ENCODE measurements at regions not wholly inside any gene's neighbourhood (a gene's known extent, or its start where the extent isn't known, plus 50 kb on each side); places are given as distances from the start of the nearest gene placed in this dataset.

DNA sequence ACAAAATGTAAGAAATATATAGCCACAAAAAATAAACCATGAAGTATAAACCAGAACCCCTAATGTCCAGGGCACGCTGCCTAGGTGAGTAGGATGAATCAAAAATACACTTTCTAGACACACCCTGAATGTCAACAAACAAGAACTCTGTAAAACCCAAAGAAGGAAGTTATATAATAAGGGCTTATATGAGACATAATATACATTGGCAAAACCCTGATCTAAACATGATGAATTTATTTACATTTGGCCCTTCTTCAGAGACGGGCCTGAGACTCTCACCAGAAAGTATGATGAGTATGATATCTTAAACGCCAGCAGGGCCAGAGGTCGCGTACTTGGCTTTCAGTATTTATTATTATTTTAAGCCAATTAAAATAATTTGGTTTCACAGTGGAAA is 125.1 kb upstream of the FST start:
- DNase-seq (ENCODE audit: low spot score): no peak
- intact Hi-C loops (cut with DNase I): no loop called here

DNA sequence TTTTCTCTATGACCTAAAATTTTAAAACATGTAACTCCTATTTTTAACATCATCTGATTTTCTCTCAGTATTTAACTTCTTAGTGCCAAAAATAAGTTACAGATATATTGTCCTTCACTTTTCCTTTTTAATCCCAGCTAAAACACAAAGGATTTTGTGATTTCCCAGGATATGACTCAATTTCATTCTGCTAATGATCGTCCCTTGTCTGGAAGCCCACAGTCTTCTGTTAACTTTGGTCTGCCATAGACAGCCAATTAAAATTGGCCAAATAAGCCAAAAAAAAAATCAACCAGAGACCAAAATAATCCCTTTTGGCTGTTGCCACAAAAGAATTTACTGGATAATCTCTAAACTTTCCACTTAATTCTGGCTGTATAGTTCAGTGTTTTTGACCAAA is 124.5 kb upstream of the FST start:
- no peak for DNase-seq (ENCODE audit: low spot score)
- intact Hi-C loops (cut with DNase I): no loop called here

GRCh38 chr5:53357439-53357838 is 123.0 kb upstream of the FST start:
- intact Hi-C loops (cut with DNase I): no loop called here
- DNase-seq (ENCODE audit: low spot score): no peak

DNA sequence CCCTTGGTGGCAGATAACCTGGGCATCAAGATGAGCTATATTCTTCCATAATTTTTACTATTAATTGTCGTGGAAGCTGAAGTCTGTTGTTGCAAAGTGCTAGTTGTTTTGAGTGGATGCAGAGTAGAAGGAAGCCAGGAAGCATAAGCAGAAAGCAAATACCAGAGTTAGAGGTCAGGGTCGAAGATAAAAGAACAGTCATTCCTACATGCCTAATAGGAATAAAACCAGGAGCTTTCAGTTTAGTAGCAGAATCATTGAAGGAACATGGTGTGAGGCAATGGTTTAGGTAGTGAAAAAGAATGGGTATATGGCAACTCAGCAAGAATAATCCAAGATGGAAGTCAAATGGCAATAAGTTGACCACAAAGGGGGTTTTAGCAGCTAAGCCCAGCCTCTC is 121.6 kb upstream of the FST start:
- DNase-seq (ENCODE audit: low spot score): no peak

GRCh38 chr5:53359916-53360517 is 120.4 kb upstream of the FST start:
- no peak for DNase-seq (ENCODE audit: low spot score)
- intact Hi-C loops (cut with DNase I): loop anchor here (5.0 kb wide), 1 partner anchor 52 kb away; no protein-coding TSS in a partner anchor

More for the DNA sequence above, 121.6 kb upstream of the FST start:
- intact Hi-C loops (cut with DNase I): no loop called here

DNA sequence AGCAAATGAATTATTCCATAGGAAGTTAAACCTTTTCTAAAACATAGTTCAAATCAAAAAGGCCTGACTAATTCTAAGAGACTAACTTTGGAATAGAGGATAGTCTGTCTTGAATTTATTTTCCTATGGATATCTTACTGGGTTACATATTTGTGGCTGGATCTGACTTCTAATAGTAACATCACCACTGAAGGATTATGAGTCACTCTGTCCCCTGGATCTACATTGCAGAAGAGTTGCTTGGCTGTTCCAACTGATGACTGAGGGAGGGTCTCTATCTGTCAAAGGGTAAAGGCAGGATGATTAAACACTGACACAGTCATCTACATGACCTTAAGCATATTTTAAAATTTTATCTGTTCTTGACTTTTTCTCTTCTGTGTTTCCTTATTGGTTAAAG is 119.6 kb upstream of the FST start:
- intact Hi-C loops (cut with DNase I): loop anchor here (5.0 kb wide), 1 partner anchor 51 kb away; no protein-coding TSS in a partner anchor
- no peak for DNase-seq (ENCODE audit: low spot score)

- DNase-seq (ENCODE audit: low spot score): no peak
- intact Hi-C loops (cut with DNase I): loop anchor here (5.0 kb wide), 1 partner anchor 51 kb away; no protein-coding TSS in a partner anchor
These were observed 118.7 kb upstream of the FST start for GRCh38 chr5:53361708-53362107.

DNA sequence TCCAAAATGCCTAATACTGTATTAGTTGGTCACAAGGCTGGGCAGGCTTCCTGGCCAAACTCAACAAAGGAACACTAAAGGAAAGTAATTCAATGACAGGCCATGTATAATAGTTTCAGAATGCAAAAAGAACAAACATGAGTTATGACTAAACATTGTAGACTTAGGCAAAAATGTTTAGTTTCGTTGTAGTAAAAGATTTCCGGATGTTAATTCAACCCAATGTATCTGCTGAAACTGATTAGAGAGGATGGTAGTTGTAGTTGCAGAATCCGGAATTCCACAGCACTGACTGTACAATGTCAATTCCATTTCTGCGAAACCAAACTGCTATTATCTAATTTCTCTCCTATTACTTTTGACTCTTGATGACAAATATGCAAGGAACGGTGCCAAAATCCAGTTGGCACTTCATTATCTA is 117.9 kb upstream of the FST start:
- DNase-seq (ENCODE audit: low spot score): no peak
- intact Hi-C loops (cut with DNase I): loop anchor here (5.0 kb wide), 1 partner anchor 50 kb away; no protein-coding TSS in a partner anchor

GRCh38 chr5:53364061-53364460 is 116.4 kb upstream of the FST start:
- intact Hi-C loops (cut with DNase I): loop anchor here (5.0 kb wide), 1 partner anchor 48 kb away; no protein-coding TSS in a partner anchor
- DNase-seq (ENCODE audit: low spot score): no peak

DNA sequence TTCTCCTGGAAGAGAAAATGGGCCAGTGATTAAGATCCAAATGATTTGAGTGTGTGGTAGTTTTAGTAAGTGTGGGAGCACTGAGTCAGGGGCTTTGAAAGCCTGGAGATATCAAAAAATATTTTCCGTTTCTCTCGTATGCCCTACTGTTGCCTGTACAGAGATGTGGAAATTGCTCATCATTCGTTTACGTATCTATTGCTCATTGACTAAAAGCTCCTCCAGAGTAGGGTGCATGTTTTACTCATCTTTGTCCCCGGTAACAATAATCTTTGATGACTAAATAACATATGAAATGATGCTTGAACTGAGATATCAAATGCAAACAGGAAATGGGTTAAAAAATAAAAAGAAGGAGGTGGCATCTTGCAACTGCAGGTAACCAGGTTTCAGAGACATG is 114.2 kb upstream of the FST start:
- intact Hi-C loops (cut with DNase I): no loop called here
- DNase-seq (ENCODE audit: low spot score): no peak

- intact Hi-C loops (cut with DNase I): no loop called here
- no peak for DNase-seq (ENCODE audit: low spot score)
These were observed 112.7 kb upstream of the FST start for GRCh38 chr5:53367727-53368126.

- DNase-seq (ENCODE audit: low spot score): no peak
- intact Hi-C loops (cut with DNase I): no loop called here
These were observed 111.9 kb upstream of the FST start for GRCh38 chr5:53368516-53368915.

- intact Hi-C loops (cut with DNase I): no loop called here
- no peak for DNase-seq (ENCODE audit: low spot score)
These were observed 111.3 kb upstream of the FST start for GRCh38 chr5:53368966-53369605.

GRCh38 chr5:53369681-53370080 is 110.7 kb upstream of the FST start:
- DNase-seq (ENCODE audit: low spot score): no peak
- intact Hi-C loops (cut with DNase I): no loop called here

GRCh38 chr5:53373451-53374158 is 106.8 kb upstream of the FST start:
- DNase-seq (ENCODE audit: low spot score): no peak
- intact Hi-C loops (cut with DNase I): no loop called here

DNA sequence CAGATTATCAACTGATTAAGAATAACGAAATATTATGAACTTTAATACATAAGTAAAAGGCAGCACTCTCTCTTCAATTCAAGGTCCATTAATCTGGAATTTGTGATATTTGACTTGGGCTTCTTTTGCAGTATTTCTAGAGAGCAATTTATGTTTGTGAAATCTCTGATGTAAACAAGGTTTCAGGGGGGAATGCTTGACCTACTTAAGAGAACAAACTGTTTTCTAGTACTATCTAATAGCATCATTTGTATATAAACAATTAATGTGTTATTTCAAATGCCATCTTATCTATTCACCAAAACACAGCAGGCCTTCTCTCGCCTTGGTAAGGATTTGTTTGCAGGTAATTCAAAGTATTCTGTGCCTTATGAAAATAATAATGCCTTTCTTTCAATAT is 103.6 kb upstream of the FST start:
- no peak for DNase-seq (ENCODE audit: low spot score)
- intact Hi-C loops (cut with DNase I): no loop called here

DNA sequence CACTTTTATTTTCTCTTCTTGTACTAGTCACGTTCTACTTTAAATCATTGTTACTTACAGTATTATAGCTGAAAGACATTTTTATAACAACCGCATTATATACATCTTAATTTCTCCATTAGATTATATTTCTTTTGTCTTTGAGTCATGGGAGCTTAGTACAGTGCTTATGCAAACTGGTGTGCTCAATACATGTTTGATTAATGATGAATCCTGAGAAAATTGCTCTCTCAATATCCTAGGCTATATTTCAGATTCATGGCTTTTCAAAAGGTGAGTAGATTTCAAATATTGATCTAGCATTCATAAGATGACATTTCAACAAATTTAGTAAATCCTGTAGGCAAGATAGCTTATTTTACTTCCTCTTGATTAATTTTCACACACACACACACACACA is 102.2 kb upstream of the FST start:
- intact Hi-C loops (cut with DNase I): no loop called here

DNA sequence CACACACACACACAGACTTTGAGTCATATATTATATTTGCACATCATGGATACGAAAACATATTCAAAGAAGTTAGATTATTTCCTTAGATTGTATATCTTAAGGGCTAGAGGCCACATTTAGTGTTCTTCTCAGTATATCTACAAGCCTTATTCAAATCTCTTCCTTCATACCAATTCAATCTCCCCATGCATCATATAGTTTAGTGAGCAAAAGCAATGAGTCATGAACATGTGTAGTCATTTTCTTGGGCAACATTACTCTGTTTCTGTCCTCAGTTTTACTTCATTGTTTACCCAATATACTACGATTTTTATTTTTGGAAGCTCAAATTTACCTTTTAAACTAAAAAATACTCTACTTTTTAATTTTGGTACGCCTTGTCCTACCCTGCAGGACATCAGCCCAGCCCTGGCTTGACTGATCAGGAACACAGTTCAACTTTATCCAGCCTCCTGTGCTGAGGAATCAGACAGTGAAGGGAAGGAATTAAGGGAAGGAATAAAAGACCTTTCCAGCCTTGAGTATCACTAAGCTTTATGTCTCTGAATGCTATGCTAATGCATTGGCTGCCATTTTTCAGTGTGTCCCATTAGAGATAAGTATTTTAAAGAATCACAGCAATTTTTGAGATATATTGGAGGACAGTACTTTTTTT is 101.7 kb upstream of the FST start:
- intact Hi-C loops (cut with DNase I): no loop called here

More for the DNA sequence above, 102.2 kb upstream of the FST start:
- no peak for DNase-seq (ENCODE audit: low spot score)

GRCh38 chr5:53386341-53386740 is 94.1 kb upstream of the FST start:
- DNase-seq (ENCODE audit: low spot score): no peak
- intact Hi-C loops (cut with DNase I): no loop called here

More for the DNA sequence above, 101.7 kb upstream of the FST start:
- DNase-seq (ENCODE audit: low spot score): no peak

- no peak for DNase-seq (ENCODE audit: low spot score)
- intact Hi-C loops (cut with DNase I): no loop called here
These were observed 91.3 kb upstream of the FST start for GRCh38 chr5:53389093-53389492.

Measured in cardiac septum (tissue), 1 donor.